ENCODE measurements at regions not wholly inside any gene's neighbourhood (a gene's known extent, or its start where the extent isn't known, plus 50 kb on each side); places are given as distances from the start of the nearest gene placed in this dataset.

GRCh38 chr2:241974096-241974495 lies 104.6 kb downstream of the RTP5 start:
- 0 out of 2 replicates have a peak, but pooled peaks cover 6% of the 10 kb centered on the region for H3K27me3 ChIP-seq (replicated peaks; ENCODE audit: insufficient read depth)
- in situ Hi-C loops (cut with MboI): no loop called here
- H3K4me1 ChIP-seq (ENCODE audit: insufficient read depth): no peaks in the 10 kb centered on the region
- H3K4me3 ChIP-seq: no peak overlapping the region
- no peak for DNase-seq
- H4K20me1 ChIP-seq (ENCODE audit: insufficient read depth): no peaks in the 10 kb centered on the region
- H3K36me3 ChIP-seq (ENCODE audit: low read depth): no peaks in the 10 kb centered on the region
- no peaks in the 10 kb centered on the region for H3K79me2 ChIP-seq (ENCODE audit: insufficient read depth)
- no peaks in the 10 kb centered on the region for H3K9me3 ChIP-seq (ENCODE audit: low read depth)
- TF ChIP-seq EZH2phosphoT487 (IDR thresholded peaks at IDR 0.05; ENCODE audit: insufficient read depth, low read depth): no peak
- no peak for TF ChIP-seq EZH2 (IDR thresholded peaks at IDR 0.05; ENCODE audit: insufficient read depth, poor library complexity, severe bottlenecking)
- 61 to 71% methylated on average over 15 of the region's 15 CpGs for WGBS, 2 experiments (ENCODE audit: low coverage in 1 of 2, low lambda C conversion rate in 2 of 2, missing lambda C conversion rate in 2 of 2)
- no peak overlapping the region for H3K9ac ChIP-seq
- H3F3A ChIP-seq (ENCODE audit: insufficient read depth): no peaks in the 10 kb centered on the region
- no peak overlapping the region for H3K27ac ChIP-seq
- H3K9me2 ChIP-seq (ENCODE audit: insufficient read depth): no peaks in the 10 kb centered on the region
- H3K4me2 ChIP-seq (ENCODE audit: unreplicated experiment): no peak overlapping the region
- no peak overlapping the region for H2AFZ ChIP-seq

DNA sequence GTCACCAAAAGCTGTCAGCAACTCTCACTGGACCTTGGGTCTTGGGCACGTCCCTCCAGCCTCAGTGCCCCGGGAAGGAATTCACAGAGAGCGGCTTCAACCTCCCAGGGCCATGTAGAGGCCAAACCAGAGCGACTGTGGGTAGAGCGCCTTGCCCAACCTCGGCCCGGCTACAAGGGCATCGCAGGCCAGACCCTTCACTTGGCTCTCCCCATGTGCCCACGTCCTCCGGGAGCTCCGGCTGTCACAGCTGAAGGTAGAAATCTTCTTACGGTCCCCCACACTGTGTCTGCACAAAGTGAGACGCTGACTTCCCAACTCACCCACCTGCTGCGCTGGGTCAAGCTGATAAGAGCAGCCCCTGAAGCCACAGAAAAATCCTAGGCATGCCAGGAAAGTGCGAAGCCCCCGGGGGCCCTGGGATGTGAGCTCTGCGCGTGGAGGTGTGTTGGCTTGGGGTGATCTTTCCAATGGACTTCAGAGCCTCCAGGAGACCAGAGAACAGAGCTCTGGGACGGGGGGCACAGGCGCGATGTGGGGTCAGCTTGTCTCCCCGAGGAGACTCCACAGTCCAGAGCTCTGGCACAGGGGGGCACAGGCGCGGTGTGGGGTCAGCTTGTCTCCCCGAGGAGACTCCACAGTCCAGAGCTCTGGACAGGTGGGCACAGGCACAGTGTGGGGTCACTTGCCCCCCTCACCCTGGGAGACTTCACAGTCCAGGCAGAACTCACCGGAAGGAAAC lies 105.5 kb downstream of the RTP5 start:
- in situ Hi-C loops (cut with MboI): no loop called here
- H3K9ac ChIP-seq: no peak overlapping the region
- no peak for DNase-seq
- no peak overlapping the region for H3K27ac ChIP-seq
- H3K36me3 ChIP-seq (ENCODE audit: low read depth): no peaks in the 10 kb centered on the region
- H3K9me3 ChIP-seq (ENCODE audit: low read depth): no peaks in the 10 kb centered on the region
- no peaks in the 10 kb centered on the region for H3K9me2 ChIP-seq (ENCODE audit: insufficient read depth)
- no peaks in the 10 kb centered on the region for H3K79me2 ChIP-seq (ENCODE audit: insufficient read depth)
- no peak overlapping the region for H3K4me2 ChIP-seq (ENCODE audit: unreplicated experiment)
- no peaks in the 10 kb centered on the region for H3F3A ChIP-seq (ENCODE audit: insufficient read depth)
- H3K27me3 ChIP-seq (replicated peaks; ENCODE audit: insufficient read depth): 0 out of 2 replicates have a peak, but pooled peaks cover 6% of the 10 kb centered on the region
- no peaks in the 10 kb centered on the region for H3K4me1 ChIP-seq (ENCODE audit: insufficient read depth)
- no peak for TF ChIP-seq EZH2phosphoT487 (IDR thresholded peaks at IDR 0.05; ENCODE audit: insufficient read depth, low read depth)
- no peak for TF ChIP-seq EZH2 (IDR thresholded peaks at IDR 0.05; ENCODE audit: insufficient read depth, poor library complexity, severe bottlenecking)
- H4K20me1 ChIP-seq (ENCODE audit: insufficient read depth): no peaks in the 10 kb centered on the region
- H3K4me3 ChIP-seq: no peak overlapping the region
- 82 to 83% methylated on average over 25 to 26 of the region's 26 CpGs for WGBS, 2 experiments (ENCODE audit: low coverage in 1 of 2, low lambda C conversion rate in 2 of 2, missing lambda C conversion rate in 2 of 2)
- H2AFZ ChIP-seq: no peak overlapping the region

DNA sequence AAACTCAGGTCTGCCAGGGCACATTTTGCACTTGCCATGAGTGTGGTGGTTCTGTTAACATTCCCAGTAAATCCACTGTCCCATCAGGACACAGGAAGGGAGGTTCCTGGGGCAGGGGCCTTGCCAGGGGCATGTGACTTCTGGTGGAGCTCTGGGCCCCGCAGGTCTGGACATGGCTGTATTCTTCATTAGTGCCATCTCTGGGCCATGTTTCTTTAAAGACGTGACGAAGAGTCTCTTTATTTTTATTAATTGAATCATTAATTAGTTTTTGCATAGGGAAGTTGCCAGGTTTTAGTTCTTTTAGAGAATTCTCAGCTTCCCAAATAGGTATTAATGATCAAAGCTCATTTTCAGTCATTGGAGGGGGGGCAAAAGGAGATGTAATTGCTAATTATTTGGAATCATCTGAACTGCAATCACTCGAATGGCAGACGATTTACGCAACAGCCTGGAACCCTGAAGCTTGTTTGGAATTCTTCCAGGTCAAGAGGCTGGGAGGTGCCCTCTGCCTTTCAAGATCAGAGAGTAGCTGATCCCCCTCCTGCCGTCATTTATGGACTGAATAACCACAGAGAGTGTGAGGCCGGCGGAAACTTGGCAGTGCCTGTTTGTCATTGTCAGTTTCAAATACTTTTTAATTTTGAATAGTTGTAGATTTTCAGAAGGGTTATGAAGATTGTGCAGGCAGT lies 106.2 kb downstream of the RTP5 start:
- H3K9ac ChIP-seq: no peak overlapping the region
- DNase-seq: no peak
- H3K79me2 ChIP-seq (ENCODE audit: insufficient read depth): no peaks in the 10 kb centered on the region
- TF ChIP-seq EZH2 (IDR thresholded peaks at IDR 0.05; ENCODE audit: insufficient read depth, poor library complexity, severe bottlenecking) (no peak), EZH2phosphoT487 (IDR thresholded peaks at IDR 0.05; ENCODE audit: insufficient read depth, low read depth) (no peak)
- H3K4me1 ChIP-seq (ENCODE audit: insufficient read depth): no peaks in the 10 kb centered on the region
- H3K9me2 ChIP-seq (ENCODE audit: insufficient read depth): no peaks in the 10 kb centered on the region
- H3K36me3 ChIP-seq (ENCODE audit: low read depth): no peaks in the 10 kb centered on the region
- no peak overlapping the region for H3K4me2 ChIP-seq (ENCODE audit: unreplicated experiment)
- in situ Hi-C loops (cut with MboI): no loop called here
- H4K20me1 ChIP-seq (ENCODE audit: insufficient read depth): no peaks in the 10 kb centered on the region
- H3F3A ChIP-seq (ENCODE audit: insufficient read depth): no peaks in the 10 kb centered on the region
- no peak overlapping the region for H3K4me3 ChIP-seq
- H3K9me3 ChIP-seq (ENCODE audit: low read depth): no peaks in the 10 kb centered on the region
- H3K27me3 ChIP-seq (replicated peaks; ENCODE audit: insufficient read depth): 0 out of 2 replicates have a peak, but pooled peaks cover 6% of the 10 kb centered on the region
- no peak overlapping the region for H2AFZ ChIP-seq
- 16 to 20% methylated on average over 9 of the region's 9 CpGs for WGBS, 2 experiments (ENCODE audit: low coverage in 1 of 2, low lambda C conversion rate in 2 of 2, missing lambda C conversion rate in 2 of 2)
- H3K27ac ChIP-seq: no peak overlapping the region

DNA sequence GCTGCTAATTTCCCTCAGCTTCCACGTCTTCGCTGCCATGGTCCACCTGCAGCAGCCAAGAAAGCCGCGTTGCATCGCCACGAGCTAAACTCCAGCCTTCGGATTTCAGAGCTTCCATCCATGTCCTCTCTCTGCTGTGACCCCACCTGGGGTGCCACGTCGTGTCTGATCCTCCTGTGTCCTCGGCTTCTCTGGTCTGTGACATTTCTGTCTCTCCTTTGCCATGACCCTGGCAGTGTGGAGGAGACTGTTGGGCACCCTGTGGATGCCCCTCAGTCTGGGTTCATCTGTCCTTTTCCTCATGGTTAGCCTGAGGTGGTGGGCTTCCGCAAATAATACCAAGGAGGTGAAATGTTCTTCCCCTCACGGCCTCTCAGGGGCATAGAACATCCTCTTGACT lies 106.8 kb downstream of the RTP5 start:
- no peak overlapping the region for H3K27ac ChIP-seq
- no peak overlapping the region for H3K4me3 ChIP-seq
- H4K20me1 ChIP-seq (ENCODE audit: insufficient read depth): no peaks in the 10 kb centered on the region
- TF ChIP-seq EZH2 (IDR thresholded peaks at IDR 0.05; ENCODE audit: insufficient read depth, poor library complexity, severe bottlenecking) (no peak), EZH2phosphoT487 (IDR thresholded peaks at IDR 0.05; ENCODE audit: insufficient read depth, low read depth) (no peak)
- H3F3A ChIP-seq (ENCODE audit: insufficient read depth): no peaks in the 10 kb centered on the region
- H3K79me2 ChIP-seq (ENCODE audit: insufficient read depth): no peaks in the 10 kb centered on the region
- no peaks in the 10 kb centered on the region for H3K4me1 ChIP-seq (ENCODE audit: insufficient read depth)
- no peaks in the 10 kb centered on the region for H3K36me3 ChIP-seq (ENCODE audit: low read depth)
- in situ Hi-C loops (cut with MboI): no loop called here
- DNase-seq: no peak
- no peak overlapping the region for H3K4me2 ChIP-seq (ENCODE audit: unreplicated experiment)
- no peaks in the 10 kb centered on the region for H3K9me2 ChIP-seq (ENCODE audit: insufficient read depth)
- H3K9ac ChIP-seq: no peak overlapping the region
- H2AFZ ChIP-seq: no peak overlapping the region
- no peaks in the 10 kb centered on the region for H3K9me3 ChIP-seq (ENCODE audit: low read depth)
- WGBS, 2 experiments (ENCODE audit: low coverage in 1 of 2, low lambda C conversion rate in 2 of 2, missing lambda C conversion rate in 2 of 2): 11 to 14% methylated on average over 12 of the region's 12 CpGs
- 0 out of 2 replicates have a peak, but pooled peaks cover 6% of the 10 kb centered on the region for H3K27me3 ChIP-seq (replicated peaks; ENCODE audit: insufficient read depth)

Measured in GM23248 (cell line).